ENCODE measurements at regions not wholly inside any gene's neighbourhood (a gene's known extent, or its start where the extent isn't known, plus 50 kb on each side); places are given as distances from the start of the nearest gene placed in this dataset.

- Histone ChIP-seq H3K4me3 (ENCODE audit: low read length) (no peak overlapping the region), H3K4me2 (ENCODE audit: low read length) (no peak overlapping the region), H3K9ac (ENCODE audit: low read depth, low read length) (no peak overlapping the region), H3K27me3 (ENCODE audit: control insufficient read depth, insufficient read depth, low read length) (no peaks in the 10 kb centered on the region), H3K9me3 (replicated peaks; ENCODE audit: low read length) (no peaks in the 10 kb centered on the region), H3K36me3 (ENCODE audit: insufficient read depth, low read length) (no peaks in the 10 kb centered on the region), H3K4me1 (ENCODE audit: control insufficient read depth, insufficient read depth, low read length) (no peaks in the 10 kb centered on the region)
These were observed 56.0 kb upstream of the FAM174A start for GRCh38 chr5:100479079-100479688.

- Histone ChIP-seq H3K36me3 (ENCODE audit: insufficient read depth, low read length) (no peaks in the 10 kb centered on the region), H3K4me3 (ENCODE audit: low read length) (no peak overlapping the region), H3K9me3 (replicated peaks; ENCODE audit: low read length) (no peaks in the 10 kb centered on the region), H3K9ac (ENCODE audit: low read depth, low read length) (no peak overlapping the region), H3K4me2 (ENCODE audit: low read length) (no peak overlapping the region), H3K27me3 (ENCODE audit: control insufficient read depth, insufficient read depth, low read length) (no peaks in the 10 kb centered on the region), H3K4me1 (ENCODE audit: control insufficient read depth, insufficient read depth, low read length) (no peaks in the 10 kb centered on the region)
These were observed 63.1 kb upstream of the FAM174A start for GRCh38 chr5:100472091-100472490.

- Histone ChIP-seq H3K9ac (ENCODE audit: low read depth, low read length) (no peak overlapping the region), H3K4me3 (ENCODE audit: low read length) (no peak overlapping the region), H3K4me2 (ENCODE audit: low read length) (no peak overlapping the region)
These were observed 65.4 kb upstream of the FAM174A start for GRCh38 chr5:100469767-100470166.

GRCh38 chr5:100464418-100464817 lies 70.8 kb upstream of the FAM174A start:
- Histone ChIP-seq H3K27me3 (ENCODE audit: control insufficient read depth, insufficient read depth, low read length) (no peaks in the 10 kb centered on the region), H3K4me3 (ENCODE audit: low read length) (no peak overlapping the region), H3K4me1 (ENCODE audit: control insufficient read depth, insufficient read depth, low read length) (peaks cover 3% of the 10 kb centered on the region), H3K9ac (ENCODE audit: low read depth, low read length) (no peak overlapping the region), H3K9me3 (replicated peaks; ENCODE audit: low read length) (no peaks in the 10 kb centered on the region), H3K4me2 (ENCODE audit: low read length) (no peak overlapping the region), H3K36me3 (ENCODE audit: insufficient read depth, low read length) (no peaks in the 10 kb centered on the region)

More at GRCh38 chr5:100469767-100470166, 65.4 kb upstream of the FAM174A start:
- no peaks in the 10 kb centered on the region for H3K9me3 ChIP-seq (replicated peaks; ENCODE audit: low read length)
- peaks cover under 1% of the 10 kb centered on the region for H3K4me1 ChIP-seq (ENCODE audit: control insufficient read depth, insufficient read depth, low read length)
- no peaks in the 10 kb centered on the region for H3K27me3 ChIP-seq (ENCODE audit: control insufficient read depth, insufficient read depth, low read length)
- H3K36me3 ChIP-seq (ENCODE audit: insufficient read depth, low read length): no peaks in the 10 kb centered on the region

GRCh38 chr5:100456615-100457014 lies 78.6 kb upstream of the FAM174A start:
- Histone ChIP-seq H3K36me3 (ENCODE audit: insufficient read depth, low read length) (no peaks in the 10 kb centered on the region), H3K4me1 (ENCODE audit: control insufficient read depth, insufficient read depth, low read length) (no peaks in the 10 kb centered on the region), H3K9ac (ENCODE audit: low read depth, low read length) (no peak overlapping the region), H3K27me3 (ENCODE audit: control insufficient read depth, insufficient read depth, low read length) (no peaks in the 10 kb centered on the region), H3K9me3 (replicated peaks; ENCODE audit: low read length) (no peaks in the 10 kb centered on the region), H3K4me3 (ENCODE audit: low read length) (no peak overlapping the region), H3K4me2 (ENCODE audit: low read length) (no peak overlapping the region)

GRCh38 chr5:100452126-100452525 lies 83.0 kb upstream of the FAM174A start:
- Histone ChIP-seq H3K4me3 (ENCODE audit: low read length) (no peak overlapping the region), H3K36me3 (ENCODE audit: insufficient read depth, low read length) (no peaks in the 10 kb centered on the region), H3K9me3 (replicated peaks; ENCODE audit: low read length) (no peaks in the 10 kb centered on the region), H3K4me1 (ENCODE audit: control insufficient read depth, insufficient read depth, low read length) (no peaks in the 10 kb centered on the region), H3K9ac (ENCODE audit: low read depth, low read length) (no peak overlapping the region), H3K27me3 (ENCODE audit: control insufficient read depth, insufficient read depth, low read length) (no peaks in the 10 kb centered on the region), H3K4me2 (ENCODE audit: low read length) (no peak overlapping the region)

- no peak overlapping the region for H3K4me3 ChIP-seq (ENCODE audit: low read length)
- peaks cover 3% of the 10 kb centered on the region for H3K4me1 ChIP-seq (ENCODE audit: control insufficient read depth, insufficient read depth, low read length)
- no peaks in the 10 kb centered on the region for H3K27me3 ChIP-seq (ENCODE audit: control insufficient read depth, insufficient read depth, low read length)
- H3K4me2 ChIP-seq (ENCODE audit: low read length): no peak overlapping the region
- no peaks in the 10 kb centered on the region for H3K36me3 ChIP-seq (ENCODE audit: insufficient read depth, low read length)
- H3K9ac ChIP-seq (ENCODE audit: low read depth, low read length): no peak overlapping the region
- H3K9me3 ChIP-seq (replicated peaks; ENCODE audit: low read length): no peaks in the 10 kb centered on the region
These were observed 87.1 kb upstream of the FAM174A start for GRCh38 chr5:100448111-100448528.

- Histone ChIP-seq H3K9ac (ENCODE audit: low read depth, low read length) (no peak overlapping the region), H3K9me3 (replicated peaks; ENCODE audit: low read length) (no peaks in the 10 kb centered on the region), H3K4me1 (ENCODE audit: control insufficient read depth, insufficient read depth, low read length) (peaks cover 3% of the 10 kb centered on the region)
These were observed 88.2 kb upstream of the FAM174A start for GRCh38 chr5:100446879-100447430.

GRCh38 chr5:100444961-100445360 lies 90.2 kb upstream of the FAM174A start:
- Histone ChIP-seq H3K9me3 (replicated peaks; ENCODE audit: low read length) (no peaks in the 10 kb centered on the region), H3K27me3 (ENCODE audit: control insufficient read depth, insufficient read depth, low read length) (no peaks in the 10 kb centered on the region), H3K4me3 (ENCODE audit: low read length) (no peak overlapping the region), H3K4me2 (ENCODE audit: low read length) (no peak overlapping the region), H3K36me3 (ENCODE audit: insufficient read depth, low read length) (no peaks in the 10 kb centered on the region), H3K4me1 (ENCODE audit: control insufficient read depth, insufficient read depth, low read length) (peaks cover 3% of the 10 kb centered on the region), H3K9ac (ENCODE audit: low read depth, low read length) (no peak overlapping the region)

More at GRCh38 chr5:100446879-100447430, 88.2 kb upstream of the FAM174A start:
- no peak overlapping the region for H3K4me2 ChIP-seq (ENCODE audit: low read length)
- H3K36me3 ChIP-seq (ENCODE audit: insufficient read depth, low read length): no peaks in the 10 kb centered on the region
- H3K4me3 ChIP-seq (ENCODE audit: low read length): no peak overlapping the region
- no peaks in the 10 kb centered on the region for H3K27me3 ChIP-seq (ENCODE audit: control insufficient read depth, insufficient read depth, low read length)

- Histone ChIP-seq H3K27me3 (ENCODE audit: control insufficient read depth, insufficient read depth, low read length) (no peaks in the 10 kb centered on the region), H3K4me3 (ENCODE audit: low read length) (no peak overlapping the region), H3K36me3 (ENCODE audit: insufficient read depth, low read length) (no peaks in the 10 kb centered on the region), H3K4me2 (ENCODE audit: low read length) (no peak overlapping the region), H3K9me3 (replicated peaks; ENCODE audit: low read length) (no peaks in the 10 kb centered on the region), H3K4me1 (ENCODE audit: control insufficient read depth, insufficient read depth, low read length) (no peaks in the 10 kb centered on the region), H3K9ac (ENCODE audit: low read depth, low read length) (no peak overlapping the region)
These were observed 100.4 kb upstream of the FAM174A start for GRCh38 chr5:100434815-100435214.

GRCh38 chr5:100432741-100433140 lies 102.4 kb upstream of the FAM174A start:
- H3K9ac ChIP-seq (ENCODE audit: low read depth, low read length): no peak overlapping the region
- H3K27me3 ChIP-seq (ENCODE audit: control insufficient read depth, insufficient read depth, low read length): no peaks in the 10 kb centered on the region
- H3K4me1 ChIP-seq (ENCODE audit: control insufficient read depth, insufficient read depth, low read length): no peaks in the 10 kb centered on the region
- no peaks in the 10 kb centered on the region for H3K36me3 ChIP-seq (ENCODE audit: insufficient read depth, low read length)
- H3K4me3 ChIP-seq (ENCODE audit: low read length): no peak overlapping the region
- H3K4me2 ChIP-seq (ENCODE audit: low read length): no peak overlapping the region
- H3K9me3 ChIP-seq (replicated peaks; ENCODE audit: low read length): no peaks in the 10 kb centered on the region

All from skeletal muscle satellite cell (primary cell).